Liver (tissue), 8 donors: ENCODE measurements at regions not wholly inside any gene's neighbourhood (a gene's known extent, or its start where the extent isn't known, plus 50 kb on each side); places are given as distances from the start of the nearest gene placed in this dataset.
A peak's percentile ranks its signal among the peaks of the same experiment; 100 is the strongest.

Experiments
- DNase-seq: peaks from one replicate; pipeline ENCODE4 v3.0.0-alpha.2; 2017; ENCODE audit warnings: low spot score
- H3K27ac ChIP-seq, 2 donors: one replicate each; pipeline ENCODE4 v1.7.0; 2013; ENCODE audit warnings: inconsistent platforms in 2 of 2, low read length in 2 of 2, control low read depth in 1 of 2, low read depth in 1 of 2, mild to moderate bottlenecking in 1 of 2
- H3K27me3 ChIP-seq, 4 donors: one replicate each; pipeline versions ENCODE4 v1.6.1 to v1.7.0; 2013; ENCODE audit warnings: low read length in 3 of 4, inconsistent platforms in 1 of 4, mild to moderate bottlenecking in 1 of 4, moderate library complexity in 1 of 4; ENCODE audit not compliant: control insufficient read depth in 4 of 4, insufficient read depth in 4 of 4
- H3K36me3 ChIP-seq, 4 donors: one replicate each; pipeline versions ENCODE4 v1.6.1 to v1.7.0; 2013; ENCODE audit warnings: low read length in 3 of 4, mild to moderate bottlenecking in 3 of 4, low read depth in 1 of 4, moderate library complexity in 1 of 4; ENCODE audit not compliant: control insufficient read depth in 4 of 4, insufficient read depth in 3 of 4
- H3K4me1 ChIP-seq, 4 donors: one replicate each; pipeline versions ENCODE4 v1.6.1 to v1.7.0; 2013; ENCODE audit warnings: low read length in 3 of 4, mild to moderate bottlenecking in 3 of 4, moderate library complexity in 1 of 4; ENCODE audit not compliant: control insufficient read depth in 4 of 4, insufficient read depth in 4 of 4
- H3K4me3 ChIP-seq, 3 donors: one replicate each; pipeline versions ENCODE4 v1.6.1 to v1.7.0; 2013; ENCODE audit warnings: low read length in 3 of 3, control low read depth in 1 of 3, low read depth in 1 of 3, mild to moderate bottlenecking in 1 of 3
- H3K9ac ChIP-seq, 2 donors: one replicate each; pipeline ENCODE4 v1.7.0; 2013; ENCODE audit warnings: low read length in 2 of 2, mild to moderate bottlenecking in 2 of 2, moderate library complexity in 2 of 2, control low read depth in 1 of 2, low read depth in 1 of 2
- H3K9me3 ChIP-seq, 4 donors: one replicate each; pipeline versions ENCODE4 v1.6.1 to v1.7.0; 2013; ENCODE audit warnings: low read length in 3 of 4; ENCODE audit not compliant: control insufficient read depth in 4 of 4
- ATF3 ChIP-seq: IDR thresholded peaks from 2 replicates; pipeline ENCODE4 v1.6.1; 2016; ENCODE audit warnings: antibody characterized with exemption
- EGR1 ChIP-seq, 2 donors: IDR thresholded peaks; 2 replicates each; pipeline ENCODE4 v1.6.1; 2016 to 2018; ENCODE audit warnings: antibody characterized with exemption in 2 of 2, low read depth in 2 of 2
- FOXA1 ChIP-seq: IDR thresholded peaks from 2 replicates; pipeline ENCODE4 v1.6.1; 2016; ENCODE audit warnings: antibody characterized with exemption
- FOXA2 ChIP-seq: IDR thresholded peaks from 2 replicates; pipeline ENCODE4 v1.6.1; 2016; ENCODE audit warnings: antibody characterized with exemption
- GABPA ChIP-seq, 2 donors: IDR thresholded peaks in 1 of 2; conservative IDR thresholded peaks in 1 of 2; 2 replicates each; pipeline ENCODE4 v1.6.1; 2016; ENCODE audit warnings: antibody characterized with exemption in 2 of 2, mild to moderate bottlenecking in 1 of 2, moderate library complexity in 1 of 2
- HNF4A ChIP-seq, 2 donors: conservative IDR thresholded peaks; 2 replicates each; pipeline ENCODE4 v1.6.1; 2016; ENCODE audit warnings: antibody characterized with exemption in 2 of 2, mild to moderate bottlenecking in 2 of 2
- HNF4G ChIP-seq: IDR thresholded peaks from 2 replicates; pipeline ENCODE4 v1.6.1; 2016; ENCODE audit warnings: antibody characterized with exemption
- JUND ChIP-seq, 2 donors: IDR thresholded peaks; 2 replicates each; pipeline ENCODE4 v1.6.1; 2016; ENCODE audit warnings: antibody characterized with exemption in 2 of 2
- MAX ChIP-seq: IDR thresholded peaks from 2 replicates; pipeline ENCODE4 v1.6.1; 2016; ENCODE audit warnings: antibody characterized with exemption
- NR2F2 ChIP-seq: IDR thresholded peaks from 2 replicates; pipeline ENCODE4 v1.6.1; 2016; ENCODE audit warnings: antibody characterized with exemption
- RAD21 ChIP-seq, 2 donors: IDR thresholded peaks; 2 replicates each; pipeline ENCODE4 v1.6.1; 2016; ENCODE audit warnings: antibody characterized with exemption in 2 of 2, mild to moderate bottlenecking in 2 of 2
- REST ChIP-seq: IDR thresholded peaks from 2 replicates; pipeline ENCODE4 v1.6.1; 2016; ENCODE audit warnings: antibody characterized with exemption, mild to moderate bottlenecking
- RXRA ChIP-seq, 2 donors: IDR thresholded peaks; 2 replicates each; pipeline ENCODE4 v1.6.1; 2017 to 2018; ENCODE audit warnings: antibody characterized with exemption in 2 of 2, mild to moderate bottlenecking in 1 of 2
- SP1 ChIP-seq: IDR thresholded peaks from 2 replicates; pipeline ENCODE4 v1.6.1; 2018; ENCODE audit warnings: antibody characterized with exemption, mild to moderate bottlenecking
- TAF1 ChIP-seq: conservative IDR thresholded peaks from 2 replicates; pipeline ENCODE4 v1.6.1; 2016; ENCODE audit warnings: antibody characterized with exemption, mild to moderate bottlenecking
- YY1 ChIP-seq: IDR thresholded peaks from 2 replicates; pipeline ENCODE4 v1.6.1; 2016; ENCODE audit warnings: antibody characterized with exemption, mild to moderate bottlenecking
- ZBTB33 ChIP-seq: IDR thresholded peaks from 2 replicates; pipeline ENCODE4 v1.6.1; 2016; ENCODE audit warnings: antibody characterized with exemption
- WGBS: extraction: QIAGEN DNeasy Blood & Tissue Kit; methylation state at CpG from one replicate; pipeline ENCODE4 v1.1.7; 2013; 5-methylcytosine and 5-hydroxymethylcytosine counted together
- TF ChIP-seq, protein P1 (sequence below): fragments of 150-350 bp; IDR thresholded peaks from 2 replicates; pipeline ENCODE4 v1.5.1; 2017; ENCODE audit warnings: improper control_type of control experiment, low read depth, low read length; ENCODE audit not compliant: missing input control
- donor health status: healthy.
- donor health status: healthy.
- donor health status: healthy.
- donor health status: healthy.
- donor health status: healthy.

GRCh38 chr2:48135797-48136196, 178.7 kb upstream of the FOXN2 start:
- Histone ChIP-seq H3K4me1 (no peaks in the 10 kb centered on the region), H3K27me3 (no peaks in the 10 kb centered on the region), H3K36me3 (no peaks in the 10 kb centered on the region), H3K9ac (no peak overlapping the region), H3K27ac (no peak overlapping the region), H3K4me3 (no peak overlapping the region), H3K9me3 (no peaks in the 10 kb centered on the region)
- no peak for TF ChIP-seq REST
- TF ChIP-seq FOXA2: no peak
- no peak for TF ChIP-seq ZBTB33
- no peak for TF ChIP-seq HNF4G
- no peak for TF ChIP-seq NR2F2
- no peak for TF ChIP-seq HNF4A (conservative IDR thresholded peaks at IDR 0.05)
- no peak for TF ChIP-seq TAF1
- TF ChIP-seq EGR1 (IDR thresholded peaks at IDR 0.05; ENCODE audit: low read depth in 2 of 2): no peak
- no peak for TF ChIP-seq YY1
- no peak for TF ChIP-seq RXRA (IDR thresholded peaks at IDR 0.05)
- DNase-seq: no peak
- WGBS: 93% methylated on average over 1 of the region's 1 CpG

- TF ChIP-seq YY1 (no peak), RAD21 (IDR thresholded peaks at IDR 0.05) (peak; percentile 54 to 74), JUND (IDR thresholded peaks at IDR 0.05) (no peak), GABPA (IDR thresholded peaks at IDR 0.05 in 1 of 2, conservative IDR thresholded peaks at IDR 0.05 in 1 of 2) (no peak), HNF4G (peak; percentile 37), MAX (peak; percentile 52), FOXA1 (peak; percentile 24), TAF1 (no peak), NR2F2 (no peak), EGR1 (IDR thresholded peaks at IDR 0.05; ENCODE audit: low read depth in 2 of 2) (no peak), FOXA2 (peak; percentile 27), ATF3 (peak; percentile 41), RXRA (IDR thresholded peaks at IDR 0.05) (peak; percentile 76 to 85), HNF4A (conservative IDR thresholded peaks at IDR 0.05) (peak; percentile 72 to 81), ZBTB33 (no peak), SP1 (peak; percentile 70), REST (no peak)
- TF ChIP-seq, protein P1, sequence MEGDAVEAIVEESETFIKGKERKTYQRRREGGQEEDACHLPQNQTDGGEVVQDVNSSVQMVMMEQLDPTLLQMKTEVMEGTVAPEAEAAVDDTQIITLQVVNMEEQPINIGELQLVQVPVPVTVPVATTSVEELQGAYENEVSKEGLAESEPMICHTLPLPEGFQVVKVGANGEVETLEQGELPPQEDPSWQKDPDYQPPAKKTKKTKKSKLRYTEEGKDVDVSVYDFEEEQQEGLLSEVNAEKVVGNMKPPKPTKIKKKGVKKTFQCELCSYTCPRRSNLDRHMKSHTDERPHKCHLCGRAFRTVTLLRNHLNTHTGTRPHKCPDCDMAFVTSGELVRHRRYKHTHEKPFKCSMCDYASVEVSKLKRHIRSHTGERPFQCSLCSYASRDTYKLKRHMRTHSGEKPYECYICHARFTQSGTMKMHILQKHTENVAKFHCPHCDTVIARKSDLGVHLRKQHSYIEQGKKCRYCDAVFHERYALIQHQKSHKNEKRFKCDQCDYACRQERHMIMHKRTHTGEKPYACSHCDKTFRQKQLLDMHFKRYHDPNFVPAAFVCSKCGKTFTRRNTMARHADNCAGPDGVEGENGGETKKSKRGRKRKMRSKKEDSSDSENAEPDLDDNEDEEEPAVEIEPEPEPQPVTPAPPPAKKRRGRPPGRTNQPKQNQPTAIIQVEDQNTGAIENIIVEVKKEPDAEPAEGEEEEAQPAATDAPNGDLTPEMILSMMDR: no peak
- H3K27ac ChIP-seq: no peak overlapping the region
- H3K9ac ChIP-seq: no peak overlapping the region
- 21% methylated on average over 1 of the region's 1 CpG for WGBS
- H3K36me3 ChIP-seq: no peaks in the 10 kb centered on the region
- H3K4me3 ChIP-seq: no peak overlapping the region
- H3K27me3 ChIP-seq: no peaks in the 10 kb centered on the region
- DNase-seq: no peak
- H3K9me3 ChIP-seq: no peaks in the 10 kb centered on the region
- no peaks in the 10 kb centered on the region for H3K4me1 ChIP-seq
Observed at GRCh38 chr2:48137829-48138228, 176.7 kb upstream of the FOXN2 start.
